Colonic mucosa (tissue), 4 donors: ENCODE measurements at regions not wholly inside any gene's neighbourhood (a gene's known extent, or its start where the extent isn't known, plus 50 kb on each side); places are given as distances from the start of the nearest gene placed in this dataset.

Experiments used
- DNase-seq: peaks from one replicate; pipeline ENCODE4 v3.0.0-alpha.2; 2020
- H3K27ac ChIP-seq: fragments of 200-600 bp; one replicate; pipeline ENCODE4 v1.8.0; 2021
- H3K27me3 ChIP-seq: fragments of 200-600 bp; one replicate; pipeline ENCODE4 v1.8.0; 2021
- H3K36me3 ChIP-seq: fragments of 200-600 bp; one replicate; pipeline ENCODE4 v1.8.0; 2021
- H3K4me1 ChIP-seq: fragments of 200-600 bp; one replicate; pipeline ENCODE4 v1.8.0; 2021; ENCODE audit warnings: mild to moderate bottlenecking
- H3K4me3 ChIP-seq: fragments of 200-600 bp; one replicate; pipeline ENCODE4 v1.8.0; 2021
- H3K9ac ChIP-seq, 2 donors: one replicate each; pipeline ENCODE4 v1.7.0; 2013; ENCODE audit warnings: control low read depth in 2 of 2, low read depth in 2 of 2, low read length in 2 of 2
- H3K9me3 ChIP-seq: fragments of 200-600 bp; one replicate; pipeline ENCODE4 v1.8.0; 2021
- intact Hi-C: fragments of 100-400 bp; cut with DNase I; formaldehyde crosslinking; loops from one replicate; pipeline ENCODE4 v1.14.1; 2022
- TF ChIP-seq, protein P1 (sequence below): fragments of 200-600 bp; IDR thresholded peaks from one replicate; pipeline ENCODE4 v1.8.0; 2022; ENCODE audit warnings: antibody characterized with exemption, mild to moderate bottlenecking
- donor health status: healthy.
- donor health status: DM: no; HTN: no; CAD: no.
- donor health status: DM: no; HTN: no; CAD: no.

DNA sequence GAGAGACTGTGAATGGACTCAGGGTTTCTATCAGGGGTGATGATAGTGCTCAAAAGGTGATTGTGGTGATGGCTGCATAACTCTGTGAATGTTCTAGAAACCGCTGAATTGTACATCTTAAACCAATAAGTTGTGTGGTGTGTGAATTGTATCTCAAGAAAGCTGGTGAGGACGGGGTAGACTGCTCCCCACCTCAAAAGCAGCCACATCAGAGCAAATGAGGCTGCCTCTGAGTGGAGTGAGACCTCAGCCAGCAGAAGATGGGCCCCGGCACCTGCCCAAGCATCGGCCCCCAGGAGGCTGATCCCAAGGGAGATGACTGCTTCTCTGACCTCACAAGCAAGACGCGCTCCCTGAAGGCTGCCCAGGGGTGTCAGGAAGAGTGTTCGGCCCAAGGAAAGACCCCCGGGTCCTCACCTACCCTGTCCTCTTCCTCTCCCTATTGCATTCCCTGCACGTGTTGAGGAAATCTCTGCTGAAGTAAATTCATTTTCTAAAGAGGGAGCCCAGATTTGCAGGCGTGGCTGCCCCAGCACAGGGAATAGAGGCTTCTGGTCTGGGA is 279.3 kb upstream of the SHH start:
- Histone ChIP-seq H3K9ac (no peak overlapping the region), H3K36me3 (no peaks in the 10 kb centered on the region), H3K9me3 (no peaks in the 10 kb centered on the region), H3K27ac (no peak overlapping the region), H3K4me1 (no peaks in the 10 kb centered on the region), H3K27me3 (no peaks in the 10 kb centered on the region), H3K4me3 (no peak overlapping the region)
- no peak for DNase-seq
- TF ChIP-seq, protein P1, sequence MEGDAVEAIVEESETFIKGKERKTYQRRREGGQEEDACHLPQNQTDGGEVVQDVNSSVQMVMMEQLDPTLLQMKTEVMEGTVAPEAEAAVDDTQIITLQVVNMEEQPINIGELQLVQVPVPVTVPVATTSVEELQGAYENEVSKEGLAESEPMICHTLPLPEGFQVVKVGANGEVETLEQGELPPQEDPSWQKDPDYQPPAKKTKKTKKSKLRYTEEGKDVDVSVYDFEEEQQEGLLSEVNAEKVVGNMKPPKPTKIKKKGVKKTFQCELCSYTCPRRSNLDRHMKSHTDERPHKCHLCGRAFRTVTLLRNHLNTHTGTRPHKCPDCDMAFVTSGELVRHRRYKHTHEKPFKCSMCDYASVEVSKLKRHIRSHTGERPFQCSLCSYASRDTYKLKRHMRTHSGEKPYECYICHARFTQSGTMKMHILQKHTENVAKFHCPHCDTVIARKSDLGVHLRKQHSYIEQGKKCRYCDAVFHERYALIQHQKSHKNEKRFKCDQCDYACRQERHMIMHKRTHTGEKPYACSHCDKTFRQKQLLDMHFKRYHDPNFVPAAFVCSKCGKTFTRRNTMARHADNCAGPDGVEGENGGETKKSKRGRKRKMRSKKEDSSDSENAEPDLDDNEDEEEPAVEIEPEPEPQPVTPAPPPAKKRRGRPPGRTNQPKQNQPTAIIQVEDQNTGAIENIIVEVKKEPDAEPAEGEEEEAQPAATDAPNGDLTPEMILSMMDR: no peak
- intact Hi-C loops: no loop called here

DNA sequence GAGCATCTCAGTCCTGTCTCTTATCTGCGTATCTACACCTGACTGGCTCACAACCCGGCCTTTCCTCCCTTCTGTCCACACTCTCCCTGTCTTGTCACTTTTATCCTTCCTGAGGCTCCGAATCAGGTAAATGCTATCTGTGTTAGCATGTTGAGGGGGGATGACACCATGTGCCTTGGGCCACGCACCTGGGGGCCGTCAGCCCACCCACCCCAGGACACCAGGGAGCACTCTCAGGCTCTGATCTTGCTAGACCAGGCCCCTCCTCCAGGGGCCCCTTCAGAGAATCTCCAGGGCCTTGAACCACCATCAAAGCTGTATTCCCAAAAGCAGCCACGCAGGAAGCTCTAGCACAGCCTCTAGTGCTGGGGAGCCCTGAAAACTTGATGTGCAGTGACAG is 278.7 kb upstream of the SHH start:
- no peak for DNase-seq
- Histone ChIP-seq H3K27ac (no peak overlapping the region), H3K9ac (no peak overlapping the region), H3K4me1 (no peaks in the 10 kb centered on the region), H3K27me3 (no peaks in the 10 kb centered on the region), H3K9me3 (no peaks in the 10 kb centered on the region), H3K36me3 (no peaks in the 10 kb centered on the region), H3K4me3 (no peak overlapping the region)
- intact Hi-C loops: no loop called here
- TF ChIP-seq, protein P1: no peak

DNA sequence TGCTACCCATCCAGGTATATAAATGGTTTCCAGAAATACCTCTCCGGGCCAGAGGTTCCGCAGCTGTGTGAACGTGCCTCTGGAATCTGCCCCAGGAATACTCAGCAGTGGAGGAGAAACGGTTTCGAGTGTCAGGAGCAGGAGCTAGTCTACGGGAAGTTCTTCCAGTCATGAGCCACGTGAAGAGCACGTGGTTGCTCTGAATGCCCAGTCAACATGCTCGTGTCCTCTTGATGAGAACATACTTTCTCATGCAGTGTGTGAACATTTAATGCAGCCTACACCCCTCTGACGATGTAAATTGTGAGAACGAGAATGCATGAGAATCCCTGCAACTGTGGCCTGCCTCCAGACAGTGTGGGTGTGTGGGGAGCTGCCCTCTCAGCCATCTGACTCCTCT is 277.0 kb upstream of the SHH start:
- H3K9me3 ChIP-seq: no peaks in the 10 kb centered on the region
- H3K27ac ChIP-seq: no peak overlapping the region
- no peaks in the 10 kb centered on the region for H3K4me1 ChIP-seq
- H3K4me3 ChIP-seq: no peak overlapping the region
- DNase-seq: no peak
- no peaks in the 10 kb centered on the region for H3K27me3 ChIP-seq
- intact Hi-C loops: no loop called here
- H3K9ac ChIP-seq: no peak overlapping the region
- TF ChIP-seq, protein P1: no peak
- no peaks in the 10 kb centered on the region for H3K36me3 ChIP-seq

DNA sequence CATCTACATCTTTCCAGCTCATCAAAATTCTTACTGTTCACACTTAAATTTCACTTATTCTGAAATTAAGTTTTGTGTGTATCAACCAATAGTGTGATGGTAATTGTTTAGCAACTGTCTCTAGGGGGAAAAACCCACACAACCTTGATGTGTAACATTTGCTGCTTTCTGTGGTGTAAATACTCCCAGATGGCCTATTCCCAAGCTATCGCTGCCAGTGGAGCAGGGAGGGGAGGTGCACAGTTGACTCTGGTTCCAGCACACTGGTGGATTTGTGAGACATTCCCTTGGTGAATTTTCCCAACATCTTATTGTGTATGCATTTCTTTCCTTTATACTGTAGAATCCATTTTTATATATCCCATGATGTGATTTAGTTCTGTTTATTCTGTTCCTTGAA is 275.9 kb upstream of the SHH start:
- Histone ChIP-seq H3K9ac (no peak overlapping the region), H3K36me3 (no peaks in the 10 kb centered on the region), H3K4me1 (no peaks in the 10 kb centered on the region), H3K27me3 (no peaks in the 10 kb centered on the region), H3K9me3 (no peaks in the 10 kb centered on the region), H3K4me3 (no peak overlapping the region), H3K27ac (no peak overlapping the region)
- no peak for DNase-seq
- intact Hi-C loops: no loop called here
- TF ChIP-seq, protein P1: no peak

DNA sequence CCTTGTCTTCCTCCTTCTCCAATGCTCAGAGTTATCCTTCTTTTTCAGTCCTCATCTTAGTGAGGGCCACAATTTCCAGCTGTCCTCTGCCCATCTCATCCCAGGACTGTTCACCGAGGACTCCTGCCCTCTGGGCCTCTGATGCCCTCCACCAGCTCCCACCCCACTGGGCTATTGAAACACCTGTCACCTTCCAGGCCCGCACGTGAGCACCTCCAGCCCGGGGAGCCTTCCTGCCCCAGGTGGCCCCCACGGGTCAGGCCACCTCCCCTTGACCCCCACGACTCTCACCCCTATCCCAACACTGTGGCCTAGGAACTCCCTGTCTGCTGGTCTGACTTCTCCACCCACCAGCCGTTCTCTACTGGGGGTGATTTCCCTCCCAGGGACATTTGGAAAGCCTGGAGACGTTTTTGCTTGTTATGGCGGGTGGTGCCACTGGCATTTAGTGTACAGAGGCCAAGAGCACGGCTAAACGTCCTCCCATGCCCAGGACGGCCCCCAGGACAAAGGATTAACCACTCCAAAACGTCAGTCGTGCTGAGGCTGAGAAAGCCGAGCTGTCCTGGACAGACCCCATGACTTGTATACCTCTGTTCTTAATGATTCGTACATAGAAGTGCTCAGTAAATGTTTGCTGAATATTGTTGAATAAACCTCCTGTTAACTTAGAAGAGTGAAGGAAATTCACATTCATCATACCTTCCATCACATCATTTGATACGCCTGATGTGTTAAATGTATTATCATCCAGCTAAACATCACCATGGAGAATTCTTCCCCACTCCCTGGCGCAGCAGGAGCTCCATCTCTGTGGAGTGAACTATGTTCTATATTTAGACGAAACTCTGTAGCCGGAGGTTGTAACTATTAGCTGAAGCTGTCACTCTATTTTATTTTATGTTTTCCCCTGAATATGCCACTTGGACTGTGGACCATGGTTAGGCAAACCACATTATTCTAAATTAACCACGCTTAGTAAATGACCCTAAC is 270.1 kb upstream of the SHH start:
- DNase-seq: no peak
- Histone ChIP-seq H3K27me3 (no peaks in the 10 kb centered on the region), H3K9ac (no peak overlapping the region), H3K4me3 (no peak overlapping the region), H3K27ac (no peak overlapping the region), H3K9me3 (no peaks in the 10 kb centered on the region), H3K36me3 (no peaks in the 10 kb centered on the region), H3K4me1 (no peaks in the 10 kb centered on the region)
- TF ChIP-seq, protein P1: no peak
- intact Hi-C loops: no loop called here
